ENCODE measurements at regions not wholly inside any gene's neighbourhood (a gene's known extent, or its start where the extent isn't known, plus 50 kb on each side); places are given as distances from the start of the nearest gene placed in this dataset.

GRCh38 chr13:95437561-95437960 lies 115.0 kb upstream of the CLDN10 start:
- no peak overlapping the region for H2AK5ac ChIP-seq (ENCODE audit: low read depth, low read length)
- no peak overlapping the region for H2BK5ac ChIP-seq (ENCODE audit: low read depth, low read length)
- DNase-seq (ENCODE audit: low read depth in 1 of 2, low spot score in 2 of 2) (no peak), FAIRE-seq (no peak)
- no peaks in the 10 kb centered on the region for H3K27me3 ChIP-seq (replicated peaks in 1 of 4; ENCODE audit: control insufficient read depth in 3 of 4, extremely low read depth in 1 of 4, insufficient read depth in 3 of 4, low read length in 3 of 4)
- no peak overlapping the region for H4K8ac ChIP-seq (ENCODE audit: extremely low read depth, insufficient read depth, low read length)
- no peak overlapping the region for H3K56ac ChIP-seq (replicated peaks; ENCODE audit: insufficient read length, low read depth, low read length)
- H3K79me2 ChIP-seq (ENCODE audit: control insufficient read depth in 1 of 2, insufficient read depth in 2 of 2, low read length in 2 of 2), result no peaks in the 10 kb centered on the region
- no peak overlapping the region for H3K14ac ChIP-seq (ENCODE audit: insufficient read length)
- H4K91ac ChIP-seq (replicated peaks; ENCODE audit: insufficient read length, low read length), result no peak overlapping the region
- no peak overlapping the region for H3K18ac ChIP-seq (ENCODE audit: extremely low read depth, low read length)
- 89% methylated on average over 7 of the region's 7 CpGs; no CpG with 5 or more reads in 1 of the 2 experiments for WGBS, 2 experiments (ENCODE audit: extremely low coverage in 1 of 2, insufficient coverage in 1 of 2, insufficient read length in 1 of 2, insufficient replicate concordance in 2 of 2, low coverage in 1 of 2, low lambda C conversion rate in 2 of 2, missing lambda C conversion rate in 1 of 2)
- no peak overlapping the region for H2BK15ac ChIP-seq (ENCODE audit: low read length)
- no peaks in the 10 kb centered on the region for H3K4me1 ChIP-seq (replicated peaks in 1 of 4; ENCODE audit: control insufficient read depth in 3 of 4, insufficient read depth in 4 of 4, low read length in 3 of 4)
- H2AFZ ChIP-seq (ENCODE audit: low read length), result no peak overlapping the region
- H3K36me3 ChIP-seq (ENCODE audit: control insufficient read depth in 2 of 4, insufficient read depth in 4 of 4, low read length in 3 of 4), result no peaks in the 10 kb centered on the region
- no peak overlapping the region for H2BK20ac ChIP-seq (ENCODE audit: low read length)
- no peak overlapping the region for H3K9ac ChIP-seq (replicated peaks in 1 of 4; ENCODE audit: extremely low read depth in 1 of 4, low read depth in 3 of 4, low read length in 3 of 4)
- no peaks in the 10 kb centered on the region for H3K79me1 ChIP-seq (ENCODE audit: low read depth, low read length)
- CTCF ChIA-PET (ENCODE audit: partially characterized antibody), result interaction anchor here (1.0 to 1.3 kb wide), 3 partner anchors 10 to 139 kb away, joined by 3 read pairs; no protein-coding TSS in a partner anchor
- no peak overlapping the region for H2BK12ac ChIP-seq (ENCODE audit: low read depth, low read length)
- H4K5ac ChIP-seq (ENCODE audit: insufficient read length, low read depth, low read length), result no peak overlapping the region
- no peaks in the 10 kb centered on the region for H4K20me1 ChIP-seq (replicated peaks in 1 of 2; ENCODE audit: control insufficient read depth in 1 of 2, insufficient read depth in 2 of 2, low read length in 2 of 2)
- no peak overlapping the region for H3K4ac ChIP-seq (replicated peaks; ENCODE audit: insufficient read length, low read depth, low read length)
- no peaks in the 10 kb centered on the region for H3K23me2 ChIP-seq (ENCODE audit: low read depth, low read length)
- no peak overlapping the region for H3K27ac ChIP-seq (ENCODE audit: low read depth, low read length)
- POLR2A ChIA-PET (ENCODE audit: partially characterized antibody), result interaction anchor here (1.0 kb wide), 1 partner anchor 8 kb away, joined by 3 read pairs; no protein-coding TSS in a partner anchor
- H3K23ac ChIP-seq (ENCODE audit: insufficient read length), result no peak overlapping the region
- H3K9me3 ChIP-seq (ENCODE audit: insufficient read depth in 2 of 2, low read depth in 1 of 2, low read length in 1 of 2), result no peaks in the 10 kb centered on the region
- no peak overlapping the region for H3K4me2 ChIP-seq (ENCODE audit: insufficient read depth in 1 of 2, low read depth in 2 of 2, low read length in 2 of 2)
- no peak for TF ChIP-seq RFX5 (IDR thresholded peaks at IDR 0.05; ENCODE audit: borderline replicate concordance, low read depth, low read length)
- TF ChIP-seq SP4 (IDR thresholded peaks at IDR 0.05; ENCODE audit: low read length), result no peak
- TF ChIP-seq TCF12 (IDR thresholded peaks at IDR 0.05; ENCODE audit: low read depth, low read length), result no peak
- no peak for TF ChIP-seq HDAC6 (IDR thresholded peaks at IDR 0.05; ENCODE audit: low read depth, low read length)
- no peak for TF ChIP-seq CEBPB (IDR thresholded peaks at IDR 0.05; ENCODE audit: low read depth, low read length)
- TF ChIP-seq KDM1A (IDR thresholded peaks at IDR 0.05; ENCODE audit: borderline replicate concordance, low read length), result no peak
- TF ChIP-seq ATF3 (IDR thresholded peaks at IDR 0.05; ENCODE audit: insufficient read depth, low read depth, low read length), result no peak
- TF ChIP-seq CHD1 (IDR thresholded peaks at IDR 0.05; ENCODE audit: low read depth, low read length), result no peak
- no peak for TF ChIP-seq SUZ12 (IDR thresholded peaks at IDR 0.05; ENCODE audit: low read length)
- no peak for TF ChIP-seq JUND (IDR thresholded peaks at IDR 0.05; ENCODE audit: low read length)
- no peak for TF ChIP-seq SP1 (IDR thresholded peaks at IDR 0.05; ENCODE audit: low read depth, low read length)
- TF ChIP-seq MAFK (IDR thresholded peaks at IDR 0.05; ENCODE audit: low read depth, low read length), result no peak
- H3K4me3 ChIP-seq (ENCODE audit: extremely low read depth in 1 of 4, insufficient read depth in 2 of 4, low read depth in 3 of 4, low read length in 4 of 4), result no peak overlapping the region
- H2BK120ac ChIP-seq (replicated peaks; ENCODE audit: low read depth, low read length), result no peak overlapping the region

Measured in H1 (cell line).